HL-60 (cell line): ENCODE measurements at regions not wholly inside any gene's neighbourhood (a gene's known extent, or its start where the extent isn't known, plus 50 kb on each side); places are given as distances from the start of the nearest gene placed in this dataset.

ENCODE experiments used
- DNase-seq, 2 experiments: peaks; one replicate each; pipeline ENCODE4 v3.0.0-alpha.2; 2010 to 2020; ENCODE audit warnings: low read depth in 1 of 2, low spot score in 1 of 2
- H3K27ac ChIP-seq: fragments of 250-450 bp; sonication (Bioruptor Pico); replicated peaks from 2 replicates; pipeline ENCODE4 v1.5.1; 2020; ENCODE audit warnings: mild to moderate bottlenecking, moderate library complexity
- H3K27me3 ChIP-seq: fragments of 250-450 bp; sonication (Bioruptor Pico); 2 replicates; pipeline ENCODE4 v1.5.1; 2021; ENCODE audit warnings: mild to moderate bottlenecking, moderate library complexity; ENCODE audit not compliant: insufficient read depth, poor library complexity, severe bottlenecking
- H3K4me3 ChIP-seq: replicated peaks from 2 replicates; pipeline ENCODE4 v1.5.1; 2011; ENCODE audit warnings: mild to moderate bottlenecking, control low read depth, low read length; ENCODE audit not compliant: insufficient read depth
- GABPA ChIP-seq: IDR thresholded peaks from 2 replicates; pipeline ENCODE4 v1.6.1; 2012; ENCODE audit warnings: low read depth
- POLR2AphosphoS5 ChIP-seq: IDR thresholded peaks from 2 replicates; pipeline ENCODE4 v1.6.1; 2012; ENCODE audit warnings: low read depth
- SPI1 ChIP-seq: IDR thresholded peaks from 2 replicates; pipeline ENCODE4 v1.6.1; 2012; ENCODE audit warnings: low read depth, mild to moderate bottlenecking, borderline replicate concordance
- TF ChIP-seq, protein P1 (sequence below): IDR thresholded peaks from 2 replicates; pipeline ENCODE4 v1.6.1; 2012; ENCODE audit warnings: low read depth; ENCODE audit not compliant: insufficient replicate concordance
- TF ChIP-seq, protein P2 (sequence below): IDR thresholded peaks from one replicate; pipeline ENCODE4 v1.5.1; 2011; ENCODE audit warnings: low read length, control low read depth, inconsistent platforms; ENCODE audit not compliant: insufficient read depth

DNA sequence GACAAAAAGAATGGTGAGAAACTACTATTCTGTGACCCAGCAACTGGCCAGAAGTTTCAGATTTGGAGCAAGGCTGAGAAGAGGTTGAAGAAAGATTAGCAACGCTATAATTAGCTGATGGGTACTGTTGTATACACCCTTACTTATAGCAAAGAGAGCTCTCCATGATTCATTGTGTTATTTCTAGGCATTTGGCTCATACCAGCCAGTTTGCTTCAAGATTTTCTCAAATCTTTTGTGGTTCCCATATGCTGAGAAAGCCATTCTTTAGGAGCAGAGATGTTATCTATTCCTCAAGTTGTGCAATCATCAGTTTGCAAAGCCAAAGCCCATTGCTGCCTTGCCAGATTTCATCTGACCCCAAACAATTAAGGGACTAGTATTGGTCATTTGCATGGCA is 179.4 kb downstream of the ETS1 start:
- H3K27me3 ChIP-seq: peaks cover 15% of the 10 kb centered on the region
- H3K4me3 ChIP-seq: no peak overlapping the region
- TF ChIP-seq SPI1: no peak
- TF ChIP-seq, protein P1, sequence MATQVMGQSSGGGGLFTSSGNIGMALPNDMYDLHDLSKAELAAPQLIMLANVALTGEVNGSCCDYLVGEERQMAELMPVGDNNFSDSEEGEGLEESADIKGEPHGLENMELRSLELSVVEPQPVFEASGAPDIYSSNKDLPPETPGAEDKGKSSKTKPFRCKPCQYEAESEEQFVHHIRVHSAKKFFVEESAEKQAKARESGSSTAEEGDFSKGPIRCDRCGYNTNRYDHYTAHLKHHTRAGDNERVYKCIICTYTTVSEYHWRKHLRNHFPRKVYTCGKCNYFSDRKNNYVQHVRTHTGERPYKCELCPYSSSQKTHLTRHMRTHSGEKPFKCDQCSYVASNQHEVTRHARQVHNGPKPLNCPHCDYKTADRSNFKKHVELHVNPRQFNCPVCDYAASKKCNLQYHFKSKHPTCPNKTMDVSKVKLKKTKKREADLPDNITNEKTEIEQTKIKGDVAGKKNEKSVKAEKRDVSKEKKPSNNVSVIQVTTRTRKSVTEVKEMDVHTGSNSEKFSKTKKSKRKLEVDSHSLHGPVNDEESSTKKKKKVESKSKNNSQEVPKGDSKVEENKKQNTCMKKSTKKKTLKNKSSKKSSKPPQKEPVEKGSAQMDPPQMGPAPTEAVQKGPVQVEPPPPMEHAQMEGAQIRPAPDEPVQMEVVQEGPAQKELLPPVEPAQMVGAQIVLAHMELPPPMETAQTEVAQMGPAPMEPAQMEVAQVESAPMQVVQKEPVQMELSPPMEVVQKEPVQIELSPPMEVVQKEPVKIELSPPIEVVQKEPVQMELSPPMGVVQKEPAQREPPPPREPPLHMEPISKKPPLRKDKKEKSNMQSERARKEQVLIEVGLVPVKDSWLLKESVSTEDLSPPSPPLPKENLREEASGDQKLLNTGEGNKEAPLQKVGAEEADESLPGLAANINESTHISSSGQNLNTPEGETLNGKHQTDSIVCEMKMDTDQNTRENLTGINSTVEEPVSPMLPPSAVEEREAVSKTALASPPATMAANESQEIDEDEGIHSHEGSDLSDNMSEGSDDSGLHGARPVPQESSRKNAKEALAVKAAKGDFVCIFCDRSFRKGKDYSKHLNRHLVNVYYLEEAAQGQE: no peak
- TF ChIP-seq, protein P2, sequence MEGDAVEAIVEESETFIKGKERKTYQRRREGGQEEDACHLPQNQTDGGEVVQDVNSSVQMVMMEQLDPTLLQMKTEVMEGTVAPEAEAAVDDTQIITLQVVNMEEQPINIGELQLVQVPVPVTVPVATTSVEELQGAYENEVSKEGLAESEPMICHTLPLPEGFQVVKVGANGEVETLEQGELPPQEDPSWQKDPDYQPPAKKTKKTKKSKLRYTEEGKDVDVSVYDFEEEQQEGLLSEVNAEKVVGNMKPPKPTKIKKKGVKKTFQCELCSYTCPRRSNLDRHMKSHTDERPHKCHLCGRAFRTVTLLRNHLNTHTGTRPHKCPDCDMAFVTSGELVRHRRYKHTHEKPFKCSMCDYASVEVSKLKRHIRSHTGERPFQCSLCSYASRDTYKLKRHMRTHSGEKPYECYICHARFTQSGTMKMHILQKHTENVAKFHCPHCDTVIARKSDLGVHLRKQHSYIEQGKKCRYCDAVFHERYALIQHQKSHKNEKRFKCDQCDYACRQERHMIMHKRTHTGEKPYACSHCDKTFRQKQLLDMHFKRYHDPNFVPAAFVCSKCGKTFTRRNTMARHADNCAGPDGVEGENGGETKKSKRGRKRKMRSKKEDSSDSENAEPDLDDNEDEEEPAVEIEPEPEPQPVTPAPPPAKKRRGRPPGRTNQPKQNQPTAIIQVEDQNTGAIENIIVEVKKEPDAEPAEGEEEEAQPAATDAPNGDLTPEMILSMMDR: no peak
- no peak for TF ChIP-seq POLR2AphosphoS5
- no peak for TF ChIP-seq GABPA
- DNase-seq: no peak
- no peak overlapping the region for H3K27ac ChIP-seq

DNA sequence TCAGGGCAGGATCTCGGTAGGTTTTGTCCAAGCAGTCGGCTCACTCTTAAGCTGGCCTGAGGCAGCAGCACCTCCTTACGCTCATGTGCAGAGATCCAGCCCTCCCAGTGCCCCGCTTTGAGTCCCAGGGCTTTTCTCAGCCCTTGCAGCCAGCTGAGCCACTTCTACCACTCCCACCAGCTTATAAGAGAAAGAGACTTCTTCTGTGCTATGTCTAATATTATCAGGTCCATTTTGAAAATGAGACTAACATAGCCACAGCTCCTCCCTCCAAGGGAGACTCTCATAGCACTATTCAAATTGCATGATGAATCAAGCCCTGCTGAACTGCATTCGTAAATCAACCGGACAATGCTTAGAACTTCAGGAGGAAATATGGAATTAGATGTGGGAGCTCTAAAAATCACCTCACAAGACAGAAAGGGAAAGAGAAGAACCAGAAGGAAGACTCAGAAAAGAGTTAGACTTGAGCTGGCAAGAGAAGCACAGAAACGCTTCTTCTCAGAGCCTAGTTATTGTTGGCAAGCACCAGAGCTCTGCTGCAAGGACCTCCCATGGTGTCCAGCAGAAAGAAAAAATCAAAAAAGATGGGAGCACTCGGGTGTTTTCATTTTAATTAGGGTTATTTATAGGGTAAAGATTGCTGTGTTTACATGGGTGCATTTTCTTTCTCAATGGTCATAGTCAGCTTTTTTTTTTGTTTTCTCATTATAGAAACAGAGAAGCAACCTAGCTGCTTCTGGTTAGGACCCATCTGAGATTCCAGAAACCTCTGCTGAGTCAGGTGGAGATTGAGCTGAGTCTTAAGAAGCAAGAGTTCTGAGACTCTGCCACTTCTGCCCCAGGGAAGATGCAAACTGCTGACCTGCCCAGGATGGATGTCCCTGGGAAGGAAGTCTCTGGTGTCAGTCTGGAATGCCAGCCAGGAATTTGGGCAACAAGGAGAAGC is 181.4 kb downstream of the ETS1 start:
- no peak for DNase-seq
- no peak for TF ChIP-seq GABPA
- H3K27me3 ChIP-seq: peaks cover 15% of the 10 kb centered on the region
- no peak overlapping the region for H3K4me3 ChIP-seq
- no peak overlapping the region for H3K27ac ChIP-seq

DNA sequence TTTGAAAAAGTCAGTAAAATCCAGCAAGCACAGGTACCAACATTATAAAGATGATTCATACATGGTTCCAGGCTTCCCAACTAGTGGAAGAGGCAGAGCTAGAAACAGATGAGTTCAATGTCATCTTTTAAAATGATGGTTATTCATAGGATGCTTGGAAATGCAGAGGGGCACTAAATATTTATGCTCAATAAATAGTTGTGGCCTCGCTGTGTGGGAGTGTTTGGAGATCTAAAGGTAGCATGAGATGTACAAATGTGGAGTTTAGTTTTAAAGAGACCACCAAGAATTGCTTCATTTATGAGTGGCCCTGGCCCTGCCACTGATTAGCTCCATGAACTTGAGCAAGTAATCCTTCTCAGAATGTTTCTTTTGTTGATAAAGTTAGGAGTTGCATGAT is 182.2 kb downstream of the ETS1 start:
- no peak overlapping the region for H3K27ac ChIP-seq
- no peak for DNase-seq

DNA sequence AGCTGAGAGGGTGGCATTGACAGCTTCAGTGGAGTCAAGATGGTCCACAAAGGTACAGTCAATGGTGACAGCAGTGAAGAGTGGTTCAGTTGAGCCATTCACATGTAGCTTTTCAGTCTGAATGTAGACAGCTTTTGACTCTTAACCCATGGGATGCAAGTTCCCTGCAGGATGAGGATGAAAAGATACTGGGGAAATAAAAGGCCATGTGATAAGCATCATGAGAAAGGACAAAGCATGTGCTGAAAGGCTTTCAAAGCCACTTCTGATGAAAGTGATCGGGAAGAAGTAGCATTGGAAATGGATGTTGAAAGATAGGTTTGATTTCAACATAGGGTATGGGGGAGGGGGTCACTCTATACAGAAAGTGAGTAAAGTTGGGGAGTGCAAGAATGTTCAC is 182.9 kb downstream of the ETS1 start:
- Histone ChIP-seq H3K27me3 (peaks cover 15% of the 10 kb centered on the region), H3K27ac (no peak overlapping the region), H3K4me3 (no peak overlapping the region)
- TF ChIP-seq, protein P2: no peak
- TF ChIP-seq, protein P1: no peak
- TF ChIP-seq GABPA: no peak
- TF ChIP-seq SPI1: no peak
- no peak for TF ChIP-seq POLR2AphosphoS5
- DNase-seq: no peak

More for the DNA sequence above, 182.2 kb downstream of the ETS1 start:
- Histone ChIP-seq H3K4me3 (no peak overlapping the region), H3K27me3 (peaks cover 15% of the 10 kb centered on the region)
- TF ChIP-seq POLR2AphosphoS5: no peak
